Right lobe of liver (tissue), 4 donors: ENCODE measurements at regions not wholly inside any gene's neighbourhood (a gene's known extent, or its start where the extent isn't known, plus 50 kb on each side); places are given as distances from the start of the nearest gene placed in this dataset.

Experiments
- CTCF ChIP-seq, 4 donors: fragments of 200-600 bp in 3 of 4; fragments of 450-650 bp in 1 of 4; IDR thresholded peaks; one replicate each; pipeline versions ENCODE4 v1.5.1 to v1.8.0; 2016 to 2022; ENCODE audit warnings: antibody characterized with exemption in 4 of 4, mild to moderate bottlenecking in 2 of 4
- POLR2A ChIP-seq: fragments of 450-650 bp; IDR thresholded peaks from one replicate; pipeline ENCODE4 v1.6.1; 2017; ENCODE audit warnings: antibody characterized with exemption, mild to moderate bottlenecking
- donor health status: DM: no; HTN: no; CAD: no.
- donor health status: DM: no; HTN: no; CAD: no.
- donor health status: DM: no; HTN: yes; CAD: no.

GRCh38 chr11:21806947-21807346, 385.9 kb upstream of the ANO5 start:
- no peak for TF ChIP-seq CTCF (IDR thresholded peaks at IDR 0.05)
- no peak for TF ChIP-seq POLR2A
